Endothelial cell of umbilical vein (primary cell): ENCODE measurements at regions not wholly inside any gene's neighbourhood (a gene's known extent, or its start where the extent isn't known, plus 50 kb on each side); places are given as distances from the start of the nearest gene placed in this dataset.
"Not testable (repeated sequence)": the region's sequence is repeated elsewhere in the genome, so short reads cannot be mapped to it uniquely, and the experiment has no call there.

Experiments used
- BruUV-seq: library from RNA; stranded (reverse); fragments of 400-500 nt; replicated peaks from 2 replicates; lab custom pipeline; 2021; lab: Mats Ljungman, UMichigan
- CTCF ChIA-PET: fragments of 300-600, 350-600 bp; sonication (Branson Sonifier 250); formaldehyde crosslinking; loops from one replicate; lab custom pipeline; 2021; ENCODE audit warnings: antibody characterized with exemption, inconsistent platforms; lab: Charles Lee
- POLR2A ChIA-PET: fragments of 300-600, 350-600 bp; sonication (Branson Sonifier 250); formaldehyde crosslinking; loops from one replicate; lab custom pipeline; 2021; ENCODE audit warnings: antibody characterized with exemption, inconsistent platforms; lab: Charles Lee
- DNase-seq: peaks from one replicate; pipeline ENCODE4 v3.0.0-alpha.2; 2011; ENCODE audit warnings: low read depth, low spot score
- FAIRE-seq: peaks from 2 replicates; lab custom pipeline; 2011; peaks lifted over from hg19 to GRCh38; lab: Jason Lieb, UNC
- H2AFZ ChIP-seq: 2 replicates; pipeline ENCODE4 v1.6.0; 2012; ENCODE audit warnings: low read depth, low read length, control low read depth, inconsistent platforms
- H3K27ac ChIP-seq: 2 replicates; pipeline ENCODE4 v1.5.1; 2011; ENCODE audit warnings: low read depth, mild to moderate bottlenecking, control low read depth, low read length, moderate library complexity; ENCODE audit not compliant: insufficient read depth
- H3K27me3 ChIP-seq, 2 experiments: 2 replicates each; pipeline versions ENCODE4 v1.6.0 to v1.6.1; 2011; ENCODE audit warnings: low read length in 2 of 2, mixed read lengths in 1 of 2; ENCODE audit not compliant: control insufficient read depth in 2 of 2, insufficient read depth in 2 of 2
- H3K36me3 ChIP-seq, 2 experiments: 2 replicates in 1 of 2; 3 replicates in 1 of 2; pipeline ENCODE4 v1.5.1; 2011; ENCODE audit warnings: low read length in 2 of 2, mild to moderate bottlenecking in 1 of 2, moderate library complexity in 1 of 2; ENCODE audit not compliant: control insufficient read depth in 2 of 2, insufficient read depth in 2 of 2; ENCODE audit errors: extremely low read depth in 1 of 2
- H3K4me1 ChIP-seq: 3 replicates; pipeline ENCODE4 v1.5.1; 2011; ENCODE audit warnings: mild to moderate bottlenecking, low read length; ENCODE audit not compliant: control insufficient read depth, insufficient read depth; ENCODE audit errors: extremely low read depth
- H3K4me2 ChIP-seq: 2 replicates; pipeline ENCODE4 v1.6.1; 2011; ENCODE audit warnings: low read length, control low read depth, mixed read lengths; ENCODE audit not compliant: insufficient read depth
- H3K4me3 ChIP-seq, 3 experiments: fragments of 200-600 bp in 1 of 3; sonication (generic), shearing (Covaris generic) in 1 of 3; replicated peaks in 1 of 3; 2 replicates each; pipeline ENCODE4 v1.5.1; 2011 to 2016; ENCODE audit warnings: control low read depth in 3 of 3, low read length in 3 of 3, mild to moderate bottlenecking in 2 of 3, inconsistent platforms in 1 of 3, low read depth in 1 of 3, moderate library complexity in 1 of 3; ENCODE audit not compliant: insufficient read depth in 1 of 3
- H3K79me2 ChIP-seq: 2 replicates; pipeline ENCODE4 v1.6.0; 2012; ENCODE audit warnings: low read length, inconsistent platforms; ENCODE audit not compliant: control insufficient read depth, insufficient read depth
- H3K9ac ChIP-seq: replicated peaks from 2 replicates; pipeline ENCODE3; 2011; ENCODE audit warnings: low read length, control low read depth; ENCODE audit not compliant: insufficient read depth; ENCODE audit errors: extremely low read depth
- H3K9me1 ChIP-seq: replicated peaks from 3 replicates; pipeline ENCODE4 v1.6.0; 2011; ENCODE audit warnings: mild to moderate bottlenecking, low read length; ENCODE audit not compliant: control insufficient read depth, insufficient read depth; ENCODE audit errors: extremely low read depth
- H3K9me3 ChIP-seq: replicated peaks from 2 replicates; pipeline ENCODE4 v1.5.1; 2012; ENCODE audit warnings: low read length, inconsistent platforms; ENCODE audit not compliant: control insufficient read depth, insufficient read depth
- H4K20me1 ChIP-seq: replicated peaks from 2 replicates; pipeline ENCODE3; 2011; ENCODE audit warnings: mild to moderate bottlenecking, low read length; ENCODE audit not compliant: control insufficient read depth, insufficient read depth; ENCODE audit errors: extremely low read depth
- EZH2 ChIP-seq: IDR thresholded peaks from 2 replicates; pipeline ENCODE4 v1.6.1; 2012; ENCODE audit warnings: borderline replicate concordance, low read depth, mild to moderate bottlenecking, moderate library complexity, low read length, inconsistent platforms; ENCODE audit not compliant: severe bottlenecking
- FOS ChIP-seq: IDR thresholded peaks from 2 replicates; pipeline ENCODE4 v1.6.1; 2011; ENCODE audit warnings: mild to moderate bottlenecking, low read length, moderate library complexity, borderline replicate concordance; ENCODE audit not compliant: insufficient read depth
- GATA2 ChIP-seq: IDR thresholded peaks from 2 replicates; pipeline ENCODE4 v1.7.0; 2011; ENCODE audit warnings: low read depth, mild to moderate bottlenecking, moderate library complexity, mixed read lengths, low read length; ENCODE audit not compliant: insufficient read length, insufficient read depth
- JUN ChIP-seq: IDR thresholded peaks from 2 replicates; pipeline ENCODE4 v1.6.1; 2011; ENCODE audit warnings: borderline replicate concordance, low read depth; ENCODE audit not compliant: insufficient read length, insufficient read depth
- MAX ChIP-seq: IDR thresholded peaks from 2 replicates; pipeline ENCODE4 v1.6.1; 2011; ENCODE audit not compliant: insufficient read depth, insufficient read length
- MYC ChIP-seq: IDR thresholded peaks from one replicate; pipeline ENCODE4 v1.6.1; 2011; ENCODE audit warnings: mild to moderate bottlenecking, low read depth, low read length
- POLR2A ChIP-seq: IDR thresholded peaks from 2 replicates; pipeline ENCODE4 v1.6.1; 2012; ENCODE audit warnings: low read depth, mild to moderate bottlenecking, control low read depth, low read length
- POLR2AphosphoS5 ChIP-seq: IDR thresholded peaks from 2 replicates; pipeline ENCODE4 v1.6.1; 2012; ENCODE audit warnings: low read depth, mild to moderate bottlenecking, control low read depth, low read length, moderate library complexity; ENCODE audit not compliant: insufficient read depth
- dilution Hi-C: fragments of 300-500 bp; cut with MboI; formaldehyde crosslinking; loops from one replicate; pipeline ENCODE4 v1.15.0; 2019; ENCODE audit warnings: low sequenced_read_pairs; ENCODE audit not compliant: extremely low pct_ligation_motif_present
- intact Hi-C: fragments of 100-400 bp; cut with micrococcal nuclease; formaldehyde crosslinking; loops from one replicate; pipeline ENCODE4 v1.10.0; 2022
- TF ChIP-seq, protein P1 (sequence below), 2 donors: IDR thresholded peaks; 1 replicate in 1 of 2; 2 replicates in 1 of 2; pipeline ENCODE4 v1.5.1; 2011; ENCODE audit warnings: low read length in 2 of 2, mild to moderate bottlenecking in 2 of 2, moderate library complexity in 2 of 2, control low read depth in 1 of 2, inconsistent platforms in 1 of 2, low read depth in 1 of 2; ENCODE audit not compliant: insufficient read depth in 1 of 2; ENCODE audit errors: extremely low read depth in 1 of 2

DNA sequence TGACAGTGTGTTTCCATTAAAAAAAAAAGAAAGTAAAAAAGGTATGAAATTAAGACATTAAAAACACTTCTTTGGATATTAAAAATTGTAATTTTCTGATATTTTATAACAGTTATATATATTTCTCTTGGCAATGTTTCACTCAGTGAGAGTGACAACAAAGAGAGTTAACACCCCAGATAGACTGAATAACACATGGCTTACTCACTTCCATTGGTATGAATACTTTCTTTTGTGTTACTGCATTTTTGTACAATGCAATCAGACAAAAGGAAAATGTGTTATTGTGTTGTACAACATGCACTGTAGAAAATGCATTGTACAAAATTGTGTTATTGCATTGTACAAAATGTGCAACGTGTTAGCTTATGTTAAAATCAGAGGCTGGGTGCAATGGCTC lies 676.6 kb upstream of the AMELY start:
- dilution Hi-C loops, H3K4me2 ChIP-seq, H3K9me1 ChIP-seq, H3K4me3 ChIP-seq, POLR2A ChIA-PET, H3K4me1 ChIP-seq, H2AFZ ChIP-seq, H3K27ac ChIP-seq, intact Hi-C loops, DNase-seq, H3K36me3 ChIP-seq, H3K79me2 ChIP-seq, H3K9ac ChIP-seq, CTCF ChIA-PET, H3K27me3 ChIP-seq, H4K20me1 ChIP-seq, H3K9me3 ChIP-seq: not testable (repeated sequence)
- BruUV-seq, result TSS peak; percentile 28
- FAIRE-seq, result peak; percentile 40

DNA sequence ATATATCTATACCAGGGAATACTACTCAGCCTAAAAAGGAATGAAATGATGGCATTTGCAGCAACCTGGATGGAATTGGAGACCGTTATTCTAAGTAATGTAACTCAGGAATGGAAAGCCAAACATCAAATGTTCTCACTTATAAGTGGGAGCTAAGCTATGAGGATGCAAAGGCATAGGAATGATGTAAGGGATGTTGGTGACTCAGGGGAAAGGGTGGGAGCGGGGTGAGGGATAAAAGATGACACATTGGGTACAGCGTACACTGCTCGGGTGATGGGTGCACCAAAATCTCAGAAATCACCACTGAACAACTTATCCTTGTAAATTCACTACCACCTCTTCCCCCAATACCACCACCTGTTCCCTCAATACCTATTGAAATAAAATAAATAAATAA lies 651.0 kb upstream of the AMELY start:
- no peak overlapping the region for H3K27ac ChIP-seq
- ChIA-PET CTCF (no interaction called here), POLR2A (no interaction called here)
- FAIRE-seq (no peak), DNase-seq (no peak)
- H4K20me1 ChIP-seq, result no peaks in the 10 kb centered on the region
- dilution Hi-C loops, result no loop called here
- no peak overlapping the region for H3K4me3 ChIP-seq
- no peak overlapping the region for H3K4me2 ChIP-seq
- H3K4me1 ChIP-seq, result no peaks in the 10 kb centered on the region
- BruUV-seq, result no TSS peak
- no peaks in the 10 kb centered on the region for H3K36me3 ChIP-seq
- H3K9me1 ChIP-seq, result no peaks in the 10 kb centered on the region
- H3K79me2 ChIP-seq, result no peaks in the 10 kb centered on the region
- no peak overlapping the region for H2AFZ ChIP-seq
- intact Hi-C loops, result no loop called here
- H3K9me3 ChIP-seq, result no peaks in the 10 kb centered on the region
- no peaks in the 10 kb centered on the region for H3K27me3 ChIP-seq
- H3K9ac ChIP-seq, result no peak overlapping the region
- no peak for TF ChIP-seq MYC
- TF ChIP-seq EZH2, result no peak
- no peak for TF ChIP-seq FOS
- TF ChIP-seq JUN, result no peak
- TF ChIP-seq, protein P1, sequence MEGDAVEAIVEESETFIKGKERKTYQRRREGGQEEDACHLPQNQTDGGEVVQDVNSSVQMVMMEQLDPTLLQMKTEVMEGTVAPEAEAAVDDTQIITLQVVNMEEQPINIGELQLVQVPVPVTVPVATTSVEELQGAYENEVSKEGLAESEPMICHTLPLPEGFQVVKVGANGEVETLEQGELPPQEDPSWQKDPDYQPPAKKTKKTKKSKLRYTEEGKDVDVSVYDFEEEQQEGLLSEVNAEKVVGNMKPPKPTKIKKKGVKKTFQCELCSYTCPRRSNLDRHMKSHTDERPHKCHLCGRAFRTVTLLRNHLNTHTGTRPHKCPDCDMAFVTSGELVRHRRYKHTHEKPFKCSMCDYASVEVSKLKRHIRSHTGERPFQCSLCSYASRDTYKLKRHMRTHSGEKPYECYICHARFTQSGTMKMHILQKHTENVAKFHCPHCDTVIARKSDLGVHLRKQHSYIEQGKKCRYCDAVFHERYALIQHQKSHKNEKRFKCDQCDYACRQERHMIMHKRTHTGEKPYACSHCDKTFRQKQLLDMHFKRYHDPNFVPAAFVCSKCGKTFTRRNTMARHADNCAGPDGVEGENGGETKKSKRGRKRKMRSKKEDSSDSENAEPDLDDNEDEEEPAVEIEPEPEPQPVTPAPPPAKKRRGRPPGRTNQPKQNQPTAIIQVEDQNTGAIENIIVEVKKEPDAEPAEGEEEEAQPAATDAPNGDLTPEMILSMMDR (IDR thresholded peaks at IDR 0.05; ENCODE audit: extremely low read depth in 1 of 2, insufficient read depth in 1 of 2, low read depth in 1 of 2, low read length in 2 of 2), result no peak
- no peak for TF ChIP-seq MAX
- no peak for TF ChIP-seq GATA2
- TF ChIP-seq POLR2A, result no peak
- TF ChIP-seq POLR2AphosphoS5, result no peak
